ENCODE measurements at regions not wholly inside any gene's neighbourhood (a gene's known extent, or its start where the extent isn't known, plus 50 kb on each side); places are given as distances from the start of the nearest gene placed in this dataset.

DNA sequence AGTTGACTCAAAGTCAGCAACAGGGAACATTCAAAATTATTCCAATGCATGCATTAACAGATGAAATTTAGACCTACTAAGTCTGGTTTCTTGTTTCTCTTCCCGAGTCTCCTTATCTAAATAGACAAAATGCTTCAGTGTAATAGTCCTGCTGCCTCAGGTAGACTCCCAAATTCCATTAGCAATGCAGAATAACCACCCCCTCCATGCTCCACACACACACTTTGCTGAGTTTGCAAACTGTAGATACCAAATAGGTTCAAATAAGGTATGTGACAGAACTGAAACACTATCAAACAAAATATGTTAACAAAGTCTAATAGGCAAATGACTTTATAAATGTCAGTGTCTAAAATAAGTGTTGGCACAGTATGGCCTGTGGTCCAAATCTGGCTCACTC is 451.1 kb upstream of the SOX5 start:
- no peak for TF ChIP-seq FOXM1 (IDR thresholded peaks at IDR 0.05; ENCODE audit: borderline replicate concordance, low read depth)
- TF ChIP-seq TAF1 (IDR thresholded peaks at IDR 0.05; ENCODE audit: low read depth): no peak
- no peak for TF ChIP-seq CREB1 (IDR thresholded peaks at IDR 0.05; ENCODE audit: low read depth)
- TF ChIP-seq ZBTB7A (IDR thresholded peaks at IDR 0.05; ENCODE audit: low read depth): no peak

DNA sequence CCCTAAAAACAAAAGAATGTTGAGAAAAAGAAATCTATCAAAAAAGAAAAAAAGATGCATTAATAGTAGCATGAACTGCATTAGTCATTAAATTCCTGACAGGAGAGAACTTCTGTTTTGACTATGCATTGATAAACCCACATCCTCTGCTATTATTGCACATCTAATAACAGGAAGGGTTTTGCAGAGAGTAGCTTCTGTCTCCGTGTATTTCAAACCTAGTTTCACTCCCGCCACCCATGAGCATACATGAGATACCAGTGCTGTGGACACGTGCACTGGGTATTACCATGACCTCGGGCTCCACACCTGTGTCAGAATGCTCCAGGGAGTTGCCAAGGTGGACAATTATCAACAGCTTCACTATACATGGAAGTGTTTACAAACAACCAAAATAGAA is 449.1 kb upstream of the SOX5 start:
- TF ChIP-seq, protein P1, sequence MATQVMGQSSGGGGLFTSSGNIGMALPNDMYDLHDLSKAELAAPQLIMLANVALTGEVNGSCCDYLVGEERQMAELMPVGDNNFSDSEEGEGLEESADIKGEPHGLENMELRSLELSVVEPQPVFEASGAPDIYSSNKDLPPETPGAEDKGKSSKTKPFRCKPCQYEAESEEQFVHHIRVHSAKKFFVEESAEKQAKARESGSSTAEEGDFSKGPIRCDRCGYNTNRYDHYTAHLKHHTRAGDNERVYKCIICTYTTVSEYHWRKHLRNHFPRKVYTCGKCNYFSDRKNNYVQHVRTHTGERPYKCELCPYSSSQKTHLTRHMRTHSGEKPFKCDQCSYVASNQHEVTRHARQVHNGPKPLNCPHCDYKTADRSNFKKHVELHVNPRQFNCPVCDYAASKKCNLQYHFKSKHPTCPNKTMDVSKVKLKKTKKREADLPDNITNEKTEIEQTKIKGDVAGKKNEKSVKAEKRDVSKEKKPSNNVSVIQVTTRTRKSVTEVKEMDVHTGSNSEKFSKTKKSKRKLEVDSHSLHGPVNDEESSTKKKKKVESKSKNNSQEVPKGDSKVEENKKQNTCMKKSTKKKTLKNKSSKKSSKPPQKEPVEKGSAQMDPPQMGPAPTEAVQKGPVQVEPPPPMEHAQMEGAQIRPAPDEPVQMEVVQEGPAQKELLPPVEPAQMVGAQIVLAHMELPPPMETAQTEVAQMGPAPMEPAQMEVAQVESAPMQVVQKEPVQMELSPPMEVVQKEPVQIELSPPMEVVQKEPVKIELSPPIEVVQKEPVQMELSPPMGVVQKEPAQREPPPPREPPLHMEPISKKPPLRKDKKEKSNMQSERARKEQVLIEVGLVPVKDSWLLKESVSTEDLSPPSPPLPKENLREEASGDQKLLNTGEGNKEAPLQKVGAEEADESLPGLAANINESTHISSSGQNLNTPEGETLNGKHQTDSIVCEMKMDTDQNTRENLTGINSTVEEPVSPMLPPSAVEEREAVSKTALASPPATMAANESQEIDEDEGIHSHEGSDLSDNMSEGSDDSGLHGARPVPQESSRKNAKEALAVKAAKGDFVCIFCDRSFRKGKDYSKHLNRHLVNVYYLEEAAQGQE (IDR thresholded peaks at IDR 0.05; ENCODE audit: low read depth): no peak
- TF ChIP-seq CEBPB (IDR thresholded peaks at IDR 0.05): no peak
- no peak for TF ChIP-seq EGR1 (IDR thresholded peaks at IDR 0.05)
- TF ChIP-seq CREB1 (IDR thresholded peaks at IDR 0.05; ENCODE audit: low read depth): no peak
- no peak for TF ChIP-seq FOXM1 (IDR thresholded peaks at IDR 0.05; ENCODE audit: borderline replicate concordance, low read depth)
- TF ChIP-seq, protein P2, sequence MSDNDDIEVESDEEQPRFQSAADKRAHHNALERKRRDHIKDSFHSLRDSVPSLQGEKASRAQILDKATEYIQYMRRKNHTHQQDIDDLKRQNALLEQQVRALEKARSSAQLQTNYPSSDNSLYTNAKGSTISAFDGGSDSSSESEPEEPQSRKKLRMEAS (IDR thresholded peaks at IDR 0.05): no peak
- TF ChIP-seq, protein P3, sequence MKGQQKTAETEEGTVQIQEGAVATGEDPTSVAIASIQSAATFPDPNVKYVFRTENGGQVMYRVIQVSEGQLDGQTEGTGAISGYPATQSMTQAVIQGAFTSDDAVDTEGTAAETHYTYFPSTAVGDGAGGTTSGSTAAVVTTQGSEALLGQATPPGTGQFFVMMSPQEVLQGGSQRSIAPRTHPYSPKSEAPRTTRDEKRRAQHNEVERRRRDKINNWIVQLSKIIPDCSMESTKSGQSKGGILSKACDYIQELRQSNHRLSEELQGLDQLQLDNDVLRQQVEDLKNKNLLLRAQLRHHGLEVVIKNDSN (IDR thresholded peaks at IDR 0.05): no peak
- no peak for TF ChIP-seq TAF1 (IDR thresholded peaks at IDR 0.05; ENCODE audit: low read depth)
- no peak for TF ChIP-seq YY1 (IDR thresholded peaks at IDR 0.05; ENCODE audit: low read depth)
- no peak for TF ChIP-seq ZBTB7A (IDR thresholded peaks at IDR 0.05; ENCODE audit: low read depth)
- TF ChIP-seq NFIC (IDR thresholded peaks at IDR 0.05): no peak
- TF ChIP-seq TCF12 (IDR thresholded peaks at IDR 0.05; ENCODE audit: low read depth): no peak
- no peak for TF ChIP-seq RAD21 (IDR thresholded peaks at IDR 0.05; ENCODE audit: low read depth)
- TF ChIP-seq EP300 (IDR thresholded peaks at IDR 0.05; ENCODE audit: borderline replicate concordance): no peak
- no peak for TF ChIP-seq TEAD4 (IDR thresholded peaks at IDR 0.05)

DNA sequence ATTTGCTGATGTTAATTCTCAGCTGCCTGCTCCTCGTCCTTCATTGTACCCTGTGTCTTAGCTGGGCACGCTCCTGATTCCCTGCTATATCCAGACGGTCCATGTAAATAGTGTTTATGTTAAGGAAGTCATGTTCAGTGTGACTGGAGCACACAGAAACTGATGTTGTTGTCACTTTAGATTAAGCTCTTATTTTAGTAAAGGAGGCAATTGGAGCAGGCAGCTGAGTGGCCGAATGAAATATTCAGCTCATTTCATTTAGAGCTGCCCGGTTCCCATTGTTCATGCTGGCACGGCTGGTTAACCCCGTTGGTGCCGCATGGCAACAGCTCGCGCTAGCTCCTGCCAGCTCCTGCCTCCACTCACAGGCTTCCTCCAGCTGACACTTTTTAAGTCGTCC is 446.8 kb upstream of the SOX5 start:
- TF ChIP-seq EP300 (IDR thresholded peaks at IDR 0.05; ENCODE audit: borderline replicate concordance) (no peak), TCF12 (IDR thresholded peaks at IDR 0.05; ENCODE audit: low read depth) (no peak), ZBTB7A (IDR thresholded peaks at IDR 0.05; ENCODE audit: low read depth) (no peak), TAF1 (IDR thresholded peaks at IDR 0.05; ENCODE audit: low read depth) (no peak)
- TF ChIP-seq, protein P1 (IDR thresholded peaks at IDR 0.05; ENCODE audit: low read depth): no peak

DNA sequence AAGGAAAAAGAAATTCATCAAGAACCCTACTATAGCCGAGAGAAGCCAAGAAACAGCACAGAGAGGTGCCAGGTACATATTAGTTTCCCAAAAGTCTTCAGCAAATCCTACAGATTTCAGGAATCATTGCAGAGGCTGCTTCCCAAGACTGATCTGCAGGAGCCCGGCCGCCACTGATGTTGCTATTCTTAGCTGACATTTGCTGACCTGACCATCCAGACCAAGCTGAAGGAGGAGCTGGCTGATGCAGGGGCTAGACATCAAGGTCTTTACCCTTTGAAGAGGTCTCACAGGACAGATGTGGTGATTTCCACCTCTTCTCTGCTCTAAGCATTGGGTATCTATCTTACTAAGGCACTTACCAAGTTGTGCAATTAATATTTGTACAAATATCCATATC is 444.8 kb upstream of the SOX5 start:
- TF ChIP-seq CEBPB (IDR thresholded peaks at IDR 0.05): no peak
- TF ChIP-seq, protein P2 (IDR thresholded peaks at IDR 0.05): no peak
- TF ChIP-seq ZBTB7A (IDR thresholded peaks at IDR 0.05; ENCODE audit: low read depth): no peak
- TF ChIP-seq TAF1 (IDR thresholded peaks at IDR 0.05; ENCODE audit: low read depth): no peak
- TF ChIP-seq RAD21 (IDR thresholded peaks at IDR 0.05; ENCODE audit: low read depth): no peak
- no peak for TF ChIP-seq FOXM1 (IDR thresholded peaks at IDR 0.05; ENCODE audit: borderline replicate concordance, low read depth)
- no peak for TF ChIP-seq NFIC (IDR thresholded peaks at IDR 0.05)
- TF ChIP-seq, protein P3 (IDR thresholded peaks at IDR 0.05): no peak
- TF ChIP-seq TCF12 (IDR thresholded peaks at IDR 0.05; ENCODE audit: low read depth): no peak
- TF ChIP-seq YY1 (IDR thresholded peaks at IDR 0.05; ENCODE audit: low read depth): no peak
- no peak for TF ChIP-seq TEAD4 (IDR thresholded peaks at IDR 0.05)
- TF ChIP-seq CREB1 (IDR thresholded peaks at IDR 0.05; ENCODE audit: low read depth): no peak
- TF ChIP-seq EP300 (IDR thresholded peaks at IDR 0.05; ENCODE audit: borderline replicate concordance): no peak
- TF ChIP-seq EGR1 (IDR thresholded peaks at IDR 0.05): no peak
- TF ChIP-seq, protein P1 (IDR thresholded peaks at IDR 0.05; ENCODE audit: low read depth): no peak

DNA sequence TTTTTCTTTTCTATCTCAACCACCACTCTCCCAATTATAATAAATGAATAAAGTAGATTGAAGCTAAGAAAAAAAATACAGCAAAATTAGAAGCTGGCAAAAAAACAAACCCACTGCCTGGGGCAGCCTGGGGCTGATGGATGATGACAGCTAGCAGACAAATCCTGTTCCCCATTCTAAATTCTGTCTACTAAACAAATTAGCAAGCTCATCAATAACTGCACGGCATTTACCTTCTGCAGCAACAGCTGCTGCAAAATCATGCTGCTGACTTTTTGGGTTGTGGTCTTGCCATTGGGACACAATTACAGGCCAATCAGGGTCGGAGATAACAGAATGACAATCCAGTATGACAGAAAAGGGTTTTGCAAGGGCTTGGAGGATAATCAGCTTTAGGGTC is 443.6 kb upstream of the SOX5 start:
- TF ChIP-seq EP300 (IDR thresholded peaks at IDR 0.05; ENCODE audit: borderline replicate concordance): no peak
- TF ChIP-seq, protein P3 (IDR thresholded peaks at IDR 0.05): no peak
- no peak for TF ChIP-seq TCF12 (IDR thresholded peaks at IDR 0.05; ENCODE audit: low read depth)

Data from Ishikawa (cell line).